WI38 (cell line): ENCODE measurements at regions not wholly inside any gene's neighbourhood (a gene's known extent, or its start where the extent isn't known, plus 50 kb on each side); places are given as distances from the start of the nearest gene placed in this dataset.

Source experiments
- H3K4me3 ChIP-seq: 2 replicates; pipeline ENCODE4 v1.5.1; 2011; ENCODE audit warnings: low read depth, mild to moderate bottlenecking, control low read depth, low read length
- TF ChIP-seq, protein P1 (sequence below): IDR thresholded peaks from 2 replicates; pipeline ENCODE4 v1.5.1; 2012; ENCODE audit warnings: low read depth, mild to moderate bottlenecking, control low read depth, low read length

- H3K4me3 ChIP-seq = no peak overlapping the region
- TF ChIP-seq, protein P1, sequence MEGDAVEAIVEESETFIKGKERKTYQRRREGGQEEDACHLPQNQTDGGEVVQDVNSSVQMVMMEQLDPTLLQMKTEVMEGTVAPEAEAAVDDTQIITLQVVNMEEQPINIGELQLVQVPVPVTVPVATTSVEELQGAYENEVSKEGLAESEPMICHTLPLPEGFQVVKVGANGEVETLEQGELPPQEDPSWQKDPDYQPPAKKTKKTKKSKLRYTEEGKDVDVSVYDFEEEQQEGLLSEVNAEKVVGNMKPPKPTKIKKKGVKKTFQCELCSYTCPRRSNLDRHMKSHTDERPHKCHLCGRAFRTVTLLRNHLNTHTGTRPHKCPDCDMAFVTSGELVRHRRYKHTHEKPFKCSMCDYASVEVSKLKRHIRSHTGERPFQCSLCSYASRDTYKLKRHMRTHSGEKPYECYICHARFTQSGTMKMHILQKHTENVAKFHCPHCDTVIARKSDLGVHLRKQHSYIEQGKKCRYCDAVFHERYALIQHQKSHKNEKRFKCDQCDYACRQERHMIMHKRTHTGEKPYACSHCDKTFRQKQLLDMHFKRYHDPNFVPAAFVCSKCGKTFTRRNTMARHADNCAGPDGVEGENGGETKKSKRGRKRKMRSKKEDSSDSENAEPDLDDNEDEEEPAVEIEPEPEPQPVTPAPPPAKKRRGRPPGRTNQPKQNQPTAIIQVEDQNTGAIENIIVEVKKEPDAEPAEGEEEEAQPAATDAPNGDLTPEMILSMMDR = no peak
Measured at GRCh38 chr13:40148101-40148500, 492.6 kb downstream of the COG6 start.

DNA sequence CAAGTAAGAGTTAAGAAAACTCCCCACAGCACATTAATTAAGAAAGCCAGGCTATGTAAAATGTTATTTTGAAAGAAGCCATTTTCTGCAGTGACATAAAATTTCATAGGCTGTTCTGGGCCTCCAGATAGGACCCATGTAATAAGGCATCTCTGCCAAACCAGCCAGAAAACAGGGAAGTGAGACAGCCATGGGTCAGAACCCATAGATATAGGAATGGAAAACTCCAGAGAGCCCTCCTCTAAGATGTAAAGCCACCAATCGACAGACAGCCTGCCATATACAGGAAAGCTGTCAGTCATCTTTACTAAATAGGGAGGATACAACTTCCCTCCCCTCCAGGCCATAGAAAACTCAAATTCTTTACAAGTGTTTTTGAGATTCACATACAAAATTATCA is 493.3 kb downstream of the COG6 start:
- TF ChIP-seq, protein P1 = no peak
- no peak overlapping the region for H3K4me3 ChIP-seq

DNA sequence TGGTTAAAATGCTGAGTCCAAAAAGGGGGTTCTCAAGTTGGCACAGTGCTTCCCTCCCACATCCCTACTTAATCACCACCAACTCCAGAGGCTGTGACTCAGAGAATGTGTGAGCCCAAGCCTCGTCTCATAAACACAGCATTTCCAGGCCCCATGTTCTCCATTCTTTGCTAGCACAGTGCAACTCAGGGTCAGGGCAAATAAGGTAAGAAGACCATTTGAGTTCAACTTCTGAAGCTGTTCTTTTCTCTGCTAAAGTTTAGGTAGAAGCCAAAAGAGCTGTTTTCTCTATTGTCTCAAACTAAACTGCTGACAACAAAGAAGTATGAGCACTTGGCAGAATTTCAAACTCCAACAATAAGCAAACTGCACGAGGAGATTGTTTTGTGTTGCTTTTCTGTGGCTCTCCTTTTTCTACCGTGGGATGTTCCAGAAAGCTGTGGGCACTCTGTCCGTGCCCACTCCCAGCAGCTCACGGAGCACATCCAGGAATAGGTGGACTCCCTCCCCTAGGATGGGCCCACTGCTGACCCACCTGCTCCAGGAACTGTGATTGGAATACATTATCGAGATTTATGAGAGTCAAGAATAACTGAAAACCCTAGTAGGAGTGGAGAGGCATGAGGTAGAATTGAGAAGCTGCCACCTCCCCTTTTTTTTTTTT is 494.3 kb downstream of the COG6 start:
- TF ChIP-seq, protein P1 = no peak

GRCh38 chr13:40151673-40152072 is 496.2 kb downstream of the COG6 start:
- no peak overlapping the region for H3K4me3 ChIP-seq
- TF ChIP-seq, protein P1 = no peak

More for the DNA sequence above, 494.3 kb downstream of the COG6 start:
- H3K4me3 ChIP-seq = no peak overlapping the region

DNA sequence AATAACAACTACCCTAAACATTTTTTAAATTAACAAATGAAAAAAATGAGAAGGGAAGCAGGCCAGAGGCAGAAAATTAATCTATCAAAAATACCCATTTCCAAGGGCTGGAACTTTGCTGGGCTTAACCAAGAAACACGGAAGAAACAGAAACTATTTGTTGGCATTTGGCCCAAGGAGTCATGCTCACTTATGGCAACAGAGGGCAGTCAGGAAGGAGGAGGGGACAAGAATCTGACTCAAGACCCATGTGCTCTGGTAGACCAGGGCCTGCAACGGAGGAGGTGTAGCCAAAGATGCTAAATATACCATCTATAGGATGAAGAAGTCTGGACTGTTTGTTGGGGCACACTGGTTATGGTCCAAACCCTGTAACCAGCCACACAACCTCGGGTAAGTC is 496.7 kb downstream of the COG6 start:
- TF ChIP-seq, protein P1 = no peak
- no peak overlapping the region for H3K4me3 ChIP-seq

DNA sequence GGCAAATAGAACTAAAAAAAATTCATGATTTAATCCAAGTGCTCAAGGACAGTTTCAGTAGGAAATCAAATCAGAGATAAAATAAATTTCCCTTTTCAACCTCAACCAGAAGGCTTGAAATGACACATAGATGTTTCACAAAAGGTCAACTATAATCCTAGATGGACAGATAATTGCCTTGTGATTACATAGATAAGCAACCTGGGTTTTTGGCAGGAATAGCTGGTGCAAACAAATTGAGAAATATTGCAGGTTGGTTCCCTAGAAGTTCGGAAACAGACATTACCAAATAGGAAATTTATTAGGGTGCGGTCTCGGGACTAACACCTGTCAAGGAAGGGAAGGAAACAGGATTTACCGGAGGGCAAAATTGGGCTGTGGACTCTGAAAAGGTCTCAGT is 497.5 kb downstream of the COG6 start:
- no peak overlapping the region for H3K4me3 ChIP-seq
- TF ChIP-seq, protein P1 = no peak

- TF ChIP-seq, protein P1 = no peak
Measured at GRCh38 chr13:40153516-40153915, 498.1 kb downstream of the COG6 start.

More at GRCh38 chr13:40153516-40153915, 498.1 kb downstream of the COG6 start:
- no peak overlapping the region for H3K4me3 ChIP-seq
